Progenitor cell of endocrine pancreas (in vitro differentiated cells): ENCODE measurements at regions not wholly inside any gene's neighbourhood (a gene's known extent, or its start where the extent isn't known, plus 50 kb on each side); places are given as distances from the start of the nearest gene placed in this dataset.

Experiments used
- DNase-seq: peaks from one replicate; pipeline ENCODE4 v3.0.0; 2021; ENCODE audit warnings: low spot score; ENCODE audit not compliant: unreplicated experiment
- H3K27ac Mint-ChIP-seq: 2 replicates; pipeline ENCODE4 v1.8.0; 2021; ENCODE audit warnings: mild to moderate bottlenecking, moderate library complexity, mixed read lengths
- H3K27me3 Mint-ChIP-seq: 2 replicates; pipeline ENCODE4 v1.8.0; 2021; ENCODE audit warnings: mixed read lengths
- H3K36me3 Mint-ChIP-seq: 2 replicates; pipeline ENCODE4 v1.8.0; 2022; ENCODE audit warnings: mixed read lengths; ENCODE audit not compliant: insufficient read depth
- H3K4me1 Mint-ChIP-seq: 2 replicates; pipeline ENCODE4 v1.8.0; 2021; ENCODE audit warnings: low read depth, mixed read lengths
- H3K4me3 Mint-ChIP-seq: 2 replicates; pipeline ENCODE4 v1.8.0; 2021; ENCODE audit warnings: low read depth, mild to moderate bottlenecking, moderate library complexity, mixed read lengths
- H3K9me3 Mint-ChIP-seq: 2 replicates; pipeline ENCODE4 v1.8.0; 2021; ENCODE audit warnings: low read depth, mixed read lengths
- CTCF ChIP-seq: fragments of 200-600 bp; sonication (generic); IDR thresholded peaks from one replicate; pipeline ENCODE4 v1.5.0; 2021; ENCODE audit warnings: antibody characterized with exemption, mild to moderate bottlenecking; ENCODE audit not compliant: unreplicated experiment

- no peak for TF ChIP-seq CTCF
- Mint-ChIP-seq H3K27ac (no peak overlapping the region), H3K36me3 (peaks cover 5% of the 10 kb centered on the region)
Measured at GRCh38 chr15:94843060-94843459, 611.7 kb downstream of the MCTP2 start.

GRCh38 chr15:94844198-94844537, 612.8 kb downstream of the MCTP2 start:
- Mint-ChIP-seq H3K27me3 (no peaks in the 10 kb centered on the region), H3K9me3 (peaks cover 20% of the 10 kb centered on the region), H3K27ac (peak overlapping the region; percentile 92), H3K4me1 (peaks cover 5% of the 10 kb centered on the region), H3K4me3 (peak overlapping the region; percentile 42), H3K36me3 (peaks cover 5% of the 10 kb centered on the region)
- no peak for TF ChIP-seq CTCF
- DNase-seq: no peak

More at GRCh38 chr15:94843060-94843459, 611.7 kb downstream of the MCTP2 start:
- Mint-ChIP-seq H3K9me3 (peaks cover 18% of the 10 kb centered on the region), H3K4me3 (no peak overlapping the region), H3K27me3 (no peaks in the 10 kb centered on the region), H3K4me1 (peaks cover 5% of the 10 kb centered on the region)
- no peak for DNase-seq

DNA sequence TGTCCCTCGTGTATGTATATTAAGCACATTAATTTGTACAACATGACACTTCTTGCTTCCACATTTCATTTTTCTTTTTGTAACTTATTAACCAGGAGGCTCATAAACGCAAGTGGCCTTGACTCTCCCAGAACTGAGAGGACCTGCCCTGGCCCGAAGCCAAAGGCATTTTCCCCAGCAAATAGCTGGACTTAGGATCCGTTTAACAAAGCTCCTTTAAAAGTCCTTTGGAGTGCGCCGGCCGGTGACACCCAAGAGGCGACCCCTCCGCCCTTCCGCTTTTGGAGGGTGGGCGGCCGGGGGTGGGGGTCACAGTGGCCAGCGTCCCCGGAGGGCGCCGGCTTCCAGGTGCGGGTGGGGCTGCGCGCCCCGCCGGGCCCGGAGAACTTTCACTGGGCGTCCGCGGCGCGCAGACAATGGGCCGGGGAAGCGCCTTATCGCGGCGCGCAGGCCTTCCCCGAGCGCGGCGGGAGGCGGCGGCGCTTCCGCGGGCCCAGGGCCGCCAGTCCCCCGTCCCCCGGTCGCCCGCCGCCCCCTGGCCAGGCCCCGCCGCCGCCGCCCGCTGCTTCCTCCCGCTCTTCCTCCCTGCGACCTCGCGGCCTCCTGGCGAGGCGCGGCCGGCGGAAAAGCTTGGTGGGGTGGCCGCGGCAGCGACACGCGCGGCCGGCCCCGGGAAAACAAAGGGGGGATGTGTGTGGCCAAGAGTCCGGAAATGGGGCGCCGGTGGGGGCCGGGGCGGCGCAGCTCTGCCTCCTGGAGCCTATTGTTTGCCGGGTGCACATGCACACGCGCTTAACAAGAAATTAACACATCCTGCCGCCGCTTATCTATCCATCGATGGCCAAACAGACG, 613.4 kb downstream of the MCTP2 start:
- H3K36me3 Mint-ChIP-seq: peaks cover 5% of the 10 kb centered on the region
- peak overlapping the region; percentile 98 for H3K27ac Mint-ChIP-seq
- no peaks in the 10 kb centered on the region for H3K27me3 Mint-ChIP-seq
- TF ChIP-seq CTCF: no peak
- H3K4me3 Mint-ChIP-seq: peak overlapping the region; percentile 77
- peaks cover 5% of the 10 kb centered on the region for H3K4me1 Mint-ChIP-seq
- H3K9me3 Mint-ChIP-seq: peaks cover 26% of the 10 kb centered on the region
- peak; percentile 41 for DNase-seq

DNA sequence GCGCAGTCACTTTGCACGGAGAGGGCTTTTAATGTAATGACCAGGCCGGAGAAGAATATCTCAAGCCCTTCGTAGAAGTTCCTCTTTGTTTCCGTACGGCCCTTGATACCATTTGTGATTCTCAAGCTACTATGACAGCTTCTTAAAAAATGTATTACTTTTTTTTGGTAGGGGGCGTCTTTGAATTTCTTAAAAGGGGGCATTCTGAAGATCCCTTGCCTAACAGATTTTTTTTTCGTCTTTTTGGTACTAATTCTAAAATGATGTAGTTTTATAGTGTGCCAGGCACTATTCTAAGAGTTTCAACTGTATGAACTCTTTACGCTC, 614.0 kb downstream of the MCTP2 start:
- no peaks in the 10 kb centered on the region for H3K27me3 Mint-ChIP-seq
- DNase-seq: no peak
- peaks cover 5% of the 10 kb centered on the region for H3K4me1 Mint-ChIP-seq
- H3K9me3 Mint-ChIP-seq: peaks cover 28% of the 10 kb centered on the region
- H3K27ac Mint-ChIP-seq: peak overlapping the region; percentile 98
- peak overlapping the region; percentile 77 for H3K4me3 Mint-ChIP-seq
- H3K36me3 Mint-ChIP-seq: peaks cover 5% of the 10 kb centered on the region
- no peak for TF ChIP-seq CTCF

DNA sequence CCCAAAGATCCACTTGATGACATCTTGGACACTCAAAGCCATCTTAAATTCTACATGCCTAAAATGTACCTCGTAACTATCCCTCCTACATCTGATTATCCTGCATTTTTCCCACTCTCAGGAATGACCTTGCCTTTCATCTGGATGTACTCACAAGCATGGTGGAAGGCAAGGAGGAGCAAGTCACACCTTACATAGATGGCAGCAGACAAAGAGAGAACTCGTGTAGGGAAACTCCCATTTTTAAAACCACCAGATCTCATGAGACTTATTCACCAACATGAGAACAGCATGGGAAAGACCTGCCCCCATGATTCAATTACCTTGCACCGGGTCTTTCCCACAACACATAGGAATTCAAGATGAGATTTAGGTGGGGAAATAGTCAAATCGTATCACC, 616.0 kb downstream of the MCTP2 start:
- TF ChIP-seq CTCF: no peak
- peaks cover 18% of the 10 kb centered on the region for H3K9me3 Mint-ChIP-seq
- H3K4me1 Mint-ChIP-seq: peaks cover 5% of the 10 kb centered on the region
- no peak overlapping the region for H3K27ac Mint-ChIP-seq
- H3K36me3 Mint-ChIP-seq: peaks cover 3% of the 10 kb centered on the region
- H3K4me3 Mint-ChIP-seq: no peak overlapping the region
- no peak for DNase-seq
- H3K27me3 Mint-ChIP-seq: no peaks in the 10 kb centered on the region
